ENCODE measurements at regions not wholly inside any gene's neighbourhood (a gene's known extent, or its start where the extent isn't known, plus 50 kb on each side); places are given as distances from the start of the nearest gene placed in this dataset.

DNA sequence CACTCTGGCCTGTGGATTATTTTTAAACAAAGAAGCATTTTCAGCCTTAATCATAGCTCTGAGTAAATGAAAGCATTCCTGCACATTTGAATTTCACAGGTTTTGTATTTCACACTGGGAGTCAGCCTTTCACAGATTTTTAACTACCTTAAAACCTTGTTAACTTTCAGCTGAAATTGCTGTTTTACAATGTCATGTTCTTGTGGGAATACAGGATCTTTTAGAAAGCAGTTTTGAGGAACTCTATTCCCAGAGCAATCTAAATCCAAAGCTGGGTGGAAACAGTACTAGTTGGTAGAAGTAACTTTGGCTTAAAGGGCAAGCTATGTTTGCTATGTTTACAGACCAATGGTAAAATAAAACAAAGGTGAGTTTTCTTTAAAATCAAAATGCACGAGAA lies 600.6 kb downstream of the KCNJ2 start (continued):
- TF ChIP-seq EZH2phosphoT487 (IDR thresholded peaks at IDR 0.05; ENCODE audit: unreplicated experiment) (no peak), ETS1 (IDR thresholded peaks at IDR 0.05) (no peak)
- TF ChIP-seq, protein P1, sequence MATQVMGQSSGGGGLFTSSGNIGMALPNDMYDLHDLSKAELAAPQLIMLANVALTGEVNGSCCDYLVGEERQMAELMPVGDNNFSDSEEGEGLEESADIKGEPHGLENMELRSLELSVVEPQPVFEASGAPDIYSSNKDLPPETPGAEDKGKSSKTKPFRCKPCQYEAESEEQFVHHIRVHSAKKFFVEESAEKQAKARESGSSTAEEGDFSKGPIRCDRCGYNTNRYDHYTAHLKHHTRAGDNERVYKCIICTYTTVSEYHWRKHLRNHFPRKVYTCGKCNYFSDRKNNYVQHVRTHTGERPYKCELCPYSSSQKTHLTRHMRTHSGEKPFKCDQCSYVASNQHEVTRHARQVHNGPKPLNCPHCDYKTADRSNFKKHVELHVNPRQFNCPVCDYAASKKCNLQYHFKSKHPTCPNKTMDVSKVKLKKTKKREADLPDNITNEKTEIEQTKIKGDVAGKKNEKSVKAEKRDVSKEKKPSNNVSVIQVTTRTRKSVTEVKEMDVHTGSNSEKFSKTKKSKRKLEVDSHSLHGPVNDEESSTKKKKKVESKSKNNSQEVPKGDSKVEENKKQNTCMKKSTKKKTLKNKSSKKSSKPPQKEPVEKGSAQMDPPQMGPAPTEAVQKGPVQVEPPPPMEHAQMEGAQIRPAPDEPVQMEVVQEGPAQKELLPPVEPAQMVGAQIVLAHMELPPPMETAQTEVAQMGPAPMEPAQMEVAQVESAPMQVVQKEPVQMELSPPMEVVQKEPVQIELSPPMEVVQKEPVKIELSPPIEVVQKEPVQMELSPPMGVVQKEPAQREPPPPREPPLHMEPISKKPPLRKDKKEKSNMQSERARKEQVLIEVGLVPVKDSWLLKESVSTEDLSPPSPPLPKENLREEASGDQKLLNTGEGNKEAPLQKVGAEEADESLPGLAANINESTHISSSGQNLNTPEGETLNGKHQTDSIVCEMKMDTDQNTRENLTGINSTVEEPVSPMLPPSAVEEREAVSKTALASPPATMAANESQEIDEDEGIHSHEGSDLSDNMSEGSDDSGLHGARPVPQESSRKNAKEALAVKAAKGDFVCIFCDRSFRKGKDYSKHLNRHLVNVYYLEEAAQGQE (IDR thresholded peaks at IDR 0.05; ENCODE audit: unreplicated experiment): no peak

DNA sequence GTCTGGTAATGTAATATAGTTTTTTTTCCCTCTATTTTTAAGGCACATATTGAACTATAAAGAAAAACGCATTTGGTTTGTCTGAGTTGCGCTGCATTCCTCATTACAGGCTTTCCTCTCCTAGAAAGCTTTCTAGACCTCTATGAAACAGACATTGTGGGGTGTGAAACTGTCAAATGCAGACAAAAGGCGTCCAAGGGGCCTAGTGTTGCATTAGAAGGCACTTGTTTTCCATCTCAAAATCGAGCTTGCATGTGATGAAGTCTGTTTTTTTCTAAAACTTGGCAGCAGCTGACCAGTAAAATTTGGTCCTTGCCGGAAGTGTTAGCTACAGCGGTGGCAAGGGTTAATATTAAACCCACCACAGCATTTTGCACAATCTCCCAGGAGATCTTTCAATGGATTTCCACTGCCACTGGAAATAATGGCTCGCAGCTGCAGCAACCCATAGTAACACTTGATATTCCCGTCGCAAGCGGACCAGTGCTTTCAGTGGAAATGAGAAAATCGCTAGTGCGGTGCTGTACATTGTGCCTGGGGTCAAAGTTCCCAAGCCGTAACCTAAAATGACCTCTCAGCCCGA lies 602.6 kb downstream of the KCNJ2 start:
- H3K4me3 Mint-ChIP-seq: no peak overlapping the region
- no peaks in the 10 kb centered on the region for H3K9me3 Mint-ChIP-seq
- Histone ChIP-seq H3K4me2 (no peak overlapping the region), H3F3A (replicated peaks; ENCODE audit: low read depth) (no peaks in the 10 kb centered on the region), H3K27ac (ENCODE audit: low read depth) (no peak overlapping the region), H4K20me1 (replicated peaks; ENCODE audit: insufficient read depth) (no peaks in the 10 kb centered on the region), H3K27me3 (ENCODE audit: insufficient read depth) (no peaks in the 10 kb centered on the region), H3K4me3 (no peak overlapping the region), H3K36me3 (ENCODE audit: insufficient read depth) (no peaks in the 10 kb centered on the region), H3K9me2 (ENCODE audit: insufficient read depth) (no peaks in the 10 kb centered on the region), H3K79me2 (replicated peaks; ENCODE audit: insufficient read depth) (no peaks in the 10 kb centered on the region), H3K4me1 (ENCODE audit: insufficient read depth) (no peaks in the 10 kb centered on the region), H2AFZ (no peak overlapping the region)
- ATAC-seq (no peak), DNase-seq (ENCODE audit: low spot score) (no peak)
- H3K27me3 Mint-ChIP-seq (ENCODE audit: insufficient read depth, low read depth, poor library complexity): no peaks in the 10 kb centered on the region
- H3K4me1 Mint-ChIP-seq: peaks cover 4% of the 10 kb centered on the region; the same call in 1 of the 3 replicates
- no peak overlapping the region for H3K27ac Mint-ChIP-seq
- H3K36me3 Mint-ChIP-seq (ENCODE audit: low read depth): no peaks in the 10 kb centered on the region
- TF ChIP-seq ZNF331 (CRISPR knock-in tag; IDR thresholded peaks at IDR 0.05; ENCODE audit: low read depth) (no peak), EZH2 (IDR thresholded peaks at IDR 0.05; ENCODE audit: low read depth, unreplicated experiment) (no peak), ZNF114 (CRISPR knock-in tag; IDR thresholded peaks at IDR 0.05) (no peak), EZH2phosphoT487 (IDR thresholded peaks at IDR 0.05; ENCODE audit: unreplicated experiment) (no peak), POLR2AphosphoS5 (IDR thresholded peaks at IDR 0.05; ENCODE audit: low read depth) (no peak), CTCF (conservative IDR thresholded peaks at IDR 0.05; ENCODE audit: low read depth in 2 of 2) (no peak), JUNB (IDR thresholded peaks at IDR 0.05; ENCODE audit: unreplicated experiment) (no peak)
- TF ChIP-seq, protein P2, sequence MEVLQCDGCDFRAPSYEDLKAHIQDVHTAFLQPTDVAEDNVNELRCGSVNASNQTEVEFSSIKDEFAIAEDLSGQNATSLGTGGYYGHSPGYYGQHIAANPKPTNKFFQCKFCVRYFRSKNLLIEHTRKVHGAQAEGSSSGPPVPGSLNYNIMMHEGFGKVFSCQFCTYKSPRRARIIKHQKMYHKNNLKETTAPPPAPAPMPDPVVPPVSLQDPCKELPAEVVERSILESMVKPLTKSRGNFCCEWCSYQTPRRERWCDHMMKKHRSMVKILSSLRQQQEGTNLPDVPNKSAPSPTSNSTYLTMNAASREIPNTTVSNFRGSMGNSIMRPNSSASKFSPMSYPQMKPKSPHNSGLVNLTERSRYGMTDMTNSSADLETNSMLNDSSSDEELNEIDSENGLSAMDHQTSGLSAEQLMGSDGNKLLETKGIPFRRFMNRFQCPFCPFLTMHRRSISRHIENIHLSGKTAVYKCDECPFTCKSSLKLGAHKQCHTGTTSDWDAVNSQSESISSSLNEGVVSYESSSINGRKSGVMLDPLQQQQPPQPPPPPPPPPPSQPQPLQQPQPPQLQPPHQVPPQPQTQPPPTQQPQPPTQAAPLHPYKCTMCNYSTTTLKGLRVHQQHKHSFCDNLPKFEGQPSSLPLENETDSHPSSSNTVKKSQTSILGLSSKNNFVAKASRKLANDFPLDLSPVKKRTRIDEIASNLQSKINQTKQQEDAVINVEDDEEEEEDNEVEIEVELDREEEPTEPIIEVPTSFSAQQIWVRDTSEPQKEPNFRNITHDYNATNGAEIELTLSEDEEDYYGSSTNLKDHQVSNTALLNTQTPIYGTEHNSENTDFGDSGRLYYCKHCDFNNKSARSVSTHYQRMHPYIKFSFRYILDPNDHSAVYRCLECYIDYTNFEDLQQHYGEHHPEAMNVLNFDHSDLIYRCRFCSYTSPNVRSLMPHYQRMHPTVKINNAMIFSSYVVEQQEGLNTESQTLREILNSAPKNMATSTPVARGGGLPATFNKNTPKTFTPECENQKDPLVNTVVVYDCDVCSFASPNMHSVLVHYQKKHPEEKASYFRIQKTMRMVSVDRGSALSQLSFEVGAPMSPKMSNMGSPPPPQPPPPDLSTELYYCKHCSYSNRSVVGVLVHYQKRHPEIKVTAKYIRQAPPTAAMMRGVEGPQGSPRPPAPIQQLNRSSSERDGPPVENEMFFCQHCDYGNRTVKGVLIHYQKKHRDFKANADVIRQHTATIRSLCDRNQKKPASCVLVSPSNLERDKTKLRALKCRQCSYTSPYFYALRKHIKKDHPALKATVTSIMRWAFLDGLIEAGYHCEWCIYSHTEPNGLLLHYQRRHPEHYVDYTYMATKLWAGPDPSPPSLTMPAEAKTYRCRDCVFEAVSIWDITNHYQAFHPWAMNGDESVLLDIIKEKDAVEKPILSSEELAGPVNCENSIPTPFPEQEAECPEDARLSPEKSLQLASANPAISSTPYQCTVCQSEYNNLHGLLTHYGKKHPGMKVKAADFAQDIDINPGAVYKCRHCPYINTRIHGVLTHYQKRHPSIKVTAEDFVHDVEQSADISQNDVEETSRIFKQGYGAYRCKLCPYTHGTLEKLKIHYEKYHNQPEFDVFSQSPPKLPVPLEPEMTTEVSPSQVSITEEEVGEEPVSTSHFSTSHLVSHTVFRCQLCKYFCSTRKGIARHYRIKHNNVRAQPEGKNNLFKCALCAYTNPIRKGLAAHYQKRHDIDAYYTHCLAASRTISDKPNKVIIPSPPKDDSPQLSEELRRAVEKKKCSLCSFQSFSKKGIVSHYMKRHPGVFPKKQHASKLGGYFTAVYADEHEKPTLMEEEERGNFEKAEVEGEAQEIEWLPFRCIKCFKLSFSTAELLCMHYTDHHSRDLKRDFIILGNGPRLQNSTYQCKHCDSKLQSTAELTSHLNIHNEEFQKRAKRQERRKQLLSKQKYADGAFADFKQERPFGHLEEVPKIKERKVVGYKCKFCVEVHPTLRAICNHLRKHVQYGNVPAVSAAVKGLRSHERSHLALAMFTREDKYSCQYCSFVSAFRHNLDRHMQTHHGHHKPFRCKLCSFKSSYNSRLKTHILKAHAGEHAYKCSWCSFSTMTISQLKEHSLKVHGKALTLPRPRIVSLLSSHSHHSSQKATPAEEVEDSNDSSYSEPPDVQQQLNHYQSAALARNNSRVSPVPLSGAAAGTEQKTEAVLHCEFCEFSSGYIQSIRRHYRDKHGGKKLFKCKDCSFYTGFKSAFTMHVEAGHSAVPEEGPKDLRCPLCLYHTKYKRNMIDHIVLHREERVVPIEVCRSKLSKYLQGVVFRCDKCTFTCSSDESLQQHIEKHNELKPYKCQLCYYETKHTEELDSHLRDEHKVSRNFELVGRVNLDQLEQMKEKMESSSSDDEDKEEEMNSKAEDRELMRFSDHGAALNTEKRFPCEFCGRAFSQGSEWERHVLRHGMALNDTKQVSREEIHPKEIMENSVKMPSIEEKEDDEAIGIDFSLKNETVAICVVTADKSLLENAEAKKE (CRISPR knock-in tag; IDR thresholded peaks at IDR 0.05): no peak

All from GM23338 (cell line).